AG09319 (cell line): ENCODE measurements at regions not wholly inside any gene's neighbourhood (a gene's known extent, or its start where the extent isn't known, plus 50 kb on each side); places are given as distances from the start of the nearest gene placed in this dataset.
"Not testable (repeated sequence)": the region's sequence is repeated elsewhere in the genome, so short reads cannot be mapped to it uniquely, and the experiment has no call there.

ENCODE experiments used
- DNase-seq: peaks from one replicate; pipeline ENCODE4 v3.0.0-alpha.2; 2010; ENCODE audit warnings: low read depth; ENCODE audit errors: extremely low read depth
- CTCF ChIP-seq: IDR thresholded peaks from 2 replicates; pipeline ENCODE4 v1.5.1; 2011; ENCODE audit warnings: low read depth, mild to moderate bottlenecking, inconsistent platforms, low read length, moderate library complexity

DNA sequence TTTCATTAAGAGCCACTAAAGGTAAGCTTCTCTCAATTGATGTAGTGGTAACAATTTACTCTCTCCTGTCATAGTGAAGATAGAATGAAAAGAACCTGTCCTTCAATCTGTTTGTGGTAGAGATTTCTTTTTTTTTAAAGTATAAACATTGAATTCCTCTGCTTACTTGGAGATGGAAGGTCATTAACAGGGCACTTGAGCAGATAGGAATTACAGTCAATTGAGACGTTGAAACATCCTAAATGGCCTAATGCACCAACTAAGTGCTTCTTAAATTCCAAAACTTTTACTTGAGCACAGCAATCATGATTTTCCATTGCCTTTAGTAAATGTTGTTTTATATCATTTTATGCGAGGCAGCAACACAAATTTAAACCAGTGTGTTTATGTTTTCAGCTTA, 241.4 kb downstream of the FOXG1 start:
- no peak for TF ChIP-seq CTCF
- DNase-seq: no peak

DNA sequence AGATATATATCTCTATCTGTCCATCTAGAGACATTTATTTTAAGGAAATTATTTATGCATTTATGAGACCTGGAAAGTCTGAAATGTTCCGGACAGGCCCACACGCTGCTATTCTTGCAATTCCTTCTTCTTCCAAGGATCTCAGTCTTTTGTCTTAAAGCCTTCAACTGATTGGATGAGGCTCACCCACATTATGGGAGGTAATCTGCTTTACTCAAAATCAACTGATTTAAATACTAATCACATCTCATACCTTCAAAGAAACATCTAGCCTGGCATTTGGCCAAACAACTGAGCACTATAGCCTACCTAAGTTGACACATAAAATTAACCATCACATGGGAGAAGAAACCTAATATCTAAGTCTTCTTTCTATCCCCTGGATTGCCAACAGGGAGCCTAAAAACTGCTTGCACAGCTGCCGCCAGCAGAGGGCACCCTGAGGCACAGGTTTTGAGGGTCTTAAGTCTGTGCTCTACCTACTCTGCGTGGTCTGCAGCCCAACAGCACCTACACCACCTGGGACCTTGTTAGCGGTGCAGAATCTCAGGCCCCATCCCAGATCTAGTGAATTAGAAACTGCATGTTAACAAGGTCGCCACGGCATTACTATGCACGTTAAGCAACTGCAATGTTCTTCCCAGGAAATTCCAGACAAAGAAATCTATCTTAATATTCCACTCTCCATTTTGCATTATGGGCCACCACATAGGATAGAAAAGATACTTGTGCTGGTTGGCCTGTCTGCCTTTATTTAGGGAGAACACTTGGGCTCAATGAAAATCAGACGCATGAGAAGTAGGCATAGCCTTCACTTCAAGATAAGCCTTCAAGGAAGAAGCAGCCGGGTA, 249.7 kb downstream of the FOXG1 start:
- DNase-seq: peak; percentile 4
- TF ChIP-seq CTCF: peak; percentile 69

- not testable (repeated sequence) for DNase-seq
These were observed 256.9 kb downstream of the FOXG1 start for GRCh38 chr14:29023505-29023904.

- not testable (repeated sequence) for DNase-seq
These were observed 260.9 kb downstream of the FOXG1 start for GRCh38 chr14:29027441-29027840.

- DNase-seq: not testable (repeated sequence)
These were observed 261.5 kb downstream of the FOXG1 start for GRCh38 chr14:29027941-29028705.

- TF ChIP-seq CTCF: no peak
- no peak for DNase-seq
These were observed 262.5 kb downstream of the FOXG1 start for GRCh38 chr14:29028973-29029582.

- TF ChIP-seq CTCF: no peak
- DNase-seq: no peak
These were observed 263.5 kb downstream of the FOXG1 start for GRCh38 chr14:29030121-29030520.

- DNase-seq: no peak
- no peak for TF ChIP-seq CTCF
These were observed 264.4 kb downstream of the FOXG1 start for GRCh38 chr14:29030970-29031369.
